Activated naive CD8-positive, alpha-beta T cell treated with anti-CD3 and anti-CD28 coated beads, Interleukin-2, amount 50 U/mL, for 24 hours (primary cell): ENCODE measurements at regions not wholly inside any gene's neighbourhood (a gene's known extent, or its start where the extent isn't known, plus 50 kb on each side); places are given as distances from the start of the nearest gene placed in this dataset.
"Not testable (repeated sequence)": the region's sequence is repeated elsewhere in the genome, so short reads cannot be mapped to it uniquely, and the experiment has no call there.

Source experiments
- ATAC-seq: fragments of 150-1000 bp; cut with Tn5 transposase; one replicate; pipeline ENCODE4 v1.10.0; 2021
- DNase-seq: peaks from one replicate; pipeline ENCODE4 v3.0.0; 2021
- H3K27ac Mint-ChIP-seq: one replicate; pipeline ENCODE4 v1.8.0; 2021; ENCODE audit warnings: mild to moderate bottlenecking, mixed read lengths
- H3K27me3 Mint-ChIP-seq: one replicate; pipeline ENCODE4 v1.8.0; 2021; ENCODE audit warnings: mixed read lengths
- H3K36me3 Mint-ChIP-seq: one replicate; pipeline ENCODE4 v1.8.0; 2021; ENCODE audit warnings: low read depth, mixed read lengths
- H3K4me1 Mint-ChIP-seq: one replicate; pipeline ENCODE4 v1.8.0; 2021; ENCODE audit warnings: mixed read lengths
- H3K4me3 Mint-ChIP-seq: one replicate; pipeline ENCODE4 v1.8.0; 2021; ENCODE audit warnings: mild to moderate bottlenecking, moderate library complexity, mixed read lengths
- H3K9me3 Mint-ChIP-seq: one replicate; pipeline ENCODE4 v1.8.0; 2021; ENCODE audit warnings: mixed read lengths

DNA sequence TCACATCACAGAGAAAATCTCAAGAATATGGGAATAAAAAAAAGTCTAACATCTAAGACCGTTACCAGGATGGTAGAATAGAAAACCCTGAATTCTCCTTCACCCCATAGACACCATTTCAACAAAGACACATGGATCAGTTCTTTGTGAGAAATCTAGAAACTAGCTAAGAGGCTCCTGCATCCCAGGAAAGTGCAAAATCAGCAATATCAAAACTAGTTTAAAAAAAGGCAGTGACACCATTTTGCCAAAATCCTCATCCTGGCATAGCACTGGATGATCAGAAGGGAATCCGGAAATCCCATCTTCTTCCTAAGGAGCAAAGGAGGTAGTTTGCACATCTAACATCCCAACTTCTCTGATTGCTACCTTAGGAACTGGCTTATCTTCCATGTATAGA, 88.9 kb upstream of the MAGEE2 start:
- ATAC-seq (no peak), DNase-seq (no peak)
- Mint-ChIP-seq H3K9me3 (no peaks in the 10 kb centered on the region), H3K4me1 (no peaks in the 10 kb centered on the region), H3K27ac (no peak overlapping the region), H3K36me3 (no peaks in the 10 kb centered on the region), H3K4me3 (no peak overlapping the region), H3K27me3 (no peaks in the 10 kb centered on the region)

DNA sequence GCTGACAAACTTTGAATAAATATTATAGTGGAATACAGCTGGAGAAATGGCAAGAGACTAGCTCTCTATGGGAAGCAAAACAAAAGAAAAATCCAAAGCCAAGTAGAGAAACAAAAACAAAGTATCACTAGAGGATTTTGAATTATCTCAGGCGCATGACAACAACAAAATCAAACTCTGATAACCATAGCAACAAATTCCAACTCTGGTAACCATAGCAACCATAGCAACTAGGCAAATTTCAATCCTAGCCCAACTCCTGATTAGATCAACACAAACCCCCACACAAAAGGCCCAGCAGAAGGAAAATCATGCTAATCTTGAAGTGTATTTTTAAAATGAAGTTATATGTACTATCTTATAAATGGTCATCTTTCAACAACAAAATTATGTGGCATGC, 98.4 kb upstream of the MAGEE2 start:
- no peaks in the 10 kb centered on the region for H3K36me3 Mint-ChIP-seq
- H3K9me3 Mint-ChIP-seq = no peaks in the 10 kb centered on the region
- no peak overlapping the region for H3K4me3 Mint-ChIP-seq
- H3K27me3 Mint-ChIP-seq = peaks cover 4% of the 10 kb centered on the region
- no peak overlapping the region for H3K27ac Mint-ChIP-seq
- ATAC-seq (no peak), DNase-seq (no peak)
- H3K4me1 Mint-ChIP-seq = no peaks in the 10 kb centered on the region

DNA sequence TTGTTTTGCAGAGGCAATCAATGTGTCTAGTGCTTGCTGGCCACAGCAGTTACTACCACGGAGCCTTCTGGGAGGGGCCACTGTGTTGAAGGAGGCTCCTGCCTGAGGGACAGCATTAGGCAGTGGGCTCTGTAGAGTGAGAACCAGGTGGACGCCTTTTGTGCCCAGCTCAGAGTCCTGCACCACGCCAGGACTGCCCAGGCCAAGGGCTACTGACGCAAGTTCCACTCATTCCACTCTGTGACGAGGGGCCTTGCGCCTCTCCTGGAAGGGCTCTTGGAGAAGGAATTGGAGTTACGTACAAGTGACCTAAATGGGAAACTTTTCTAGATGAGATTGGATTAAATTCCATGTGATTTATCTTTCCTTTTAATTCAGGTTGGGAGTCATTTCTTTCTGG, 102.8 kb upstream of the MAGEE2 start:
- no peaks in the 10 kb centered on the region for H3K9me3 Mint-ChIP-seq
- ATAC-seq (no peak), DNase-seq (no peak)
- no peak overlapping the region for H3K27ac Mint-ChIP-seq
- H3K36me3 Mint-ChIP-seq = no peaks in the 10 kb centered on the region
- H3K27me3 Mint-ChIP-seq = peaks cover 2% of the 10 kb centered on the region
- no peaks in the 10 kb centered on the region for H3K4me1 Mint-ChIP-seq
- no peak overlapping the region for H3K4me3 Mint-ChIP-seq

DNA sequence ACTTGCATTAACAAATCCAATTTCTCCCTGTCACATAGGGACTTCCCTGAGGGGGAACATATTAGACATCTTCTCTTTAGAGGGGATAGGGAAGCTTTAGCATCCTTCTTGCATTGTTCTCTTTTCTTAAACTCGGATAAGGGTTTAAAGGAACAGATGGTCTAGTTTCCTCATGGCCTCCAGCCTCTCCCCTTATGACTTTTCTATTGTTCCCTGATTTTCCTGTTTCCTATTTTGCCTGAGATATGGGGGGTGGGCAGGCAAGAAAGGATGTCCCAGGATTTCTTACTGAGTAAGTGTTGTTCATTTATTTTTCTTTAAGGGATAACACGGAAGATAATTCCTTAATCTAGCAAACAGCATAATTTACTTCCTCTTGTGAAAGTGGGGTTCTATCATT, 107.7 kb upstream of the MAGEE2 start:
- H3K9me3 Mint-ChIP-seq = no peaks in the 10 kb centered on the region
- ATAC-seq (no peak), DNase-seq (no peak)
- H3K4me3 Mint-ChIP-seq = no peak overlapping the region
- H3K27ac Mint-ChIP-seq = no peak overlapping the region
- H3K27me3 Mint-ChIP-seq = peaks cover 2% of the 10 kb centered on the region
- no peaks in the 10 kb centered on the region for H3K4me1 Mint-ChIP-seq
- no peaks in the 10 kb centered on the region for H3K36me3 Mint-ChIP-seq

DNA sequence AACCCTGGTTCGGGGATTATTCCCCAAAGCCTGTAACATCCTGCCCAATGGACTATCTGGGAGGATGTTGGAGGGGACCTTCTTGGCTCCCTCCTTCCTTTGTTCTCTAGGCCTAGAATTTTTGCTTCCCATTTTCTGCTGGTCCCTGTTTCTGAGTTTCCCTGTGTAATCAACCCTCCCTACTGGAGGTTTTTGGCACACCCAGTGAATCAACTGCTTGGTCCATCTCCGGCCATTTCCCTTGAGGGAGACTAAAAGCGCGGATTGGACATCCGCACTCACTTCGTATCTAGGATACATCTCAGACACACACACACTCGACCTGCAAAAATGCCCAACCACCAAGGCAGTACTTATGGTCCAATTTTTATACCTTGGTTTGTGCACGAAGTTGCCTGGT, 108.2 kb upstream of the MAGEE2 start:
- no peak for ATAC-seq
- Mint-ChIP-seq H3K36me3 (no peaks in the 10 kb centered on the region), H3K4me3 (no peak overlapping the region), H3K27me3 (peaks cover 2% of the 10 kb centered on the region), H3K4me1 (no peaks in the 10 kb centered on the region), H3K27ac (no peak overlapping the region), H3K9me3 (no peaks in the 10 kb centered on the region)
- DNase-seq = no peak

DNA sequence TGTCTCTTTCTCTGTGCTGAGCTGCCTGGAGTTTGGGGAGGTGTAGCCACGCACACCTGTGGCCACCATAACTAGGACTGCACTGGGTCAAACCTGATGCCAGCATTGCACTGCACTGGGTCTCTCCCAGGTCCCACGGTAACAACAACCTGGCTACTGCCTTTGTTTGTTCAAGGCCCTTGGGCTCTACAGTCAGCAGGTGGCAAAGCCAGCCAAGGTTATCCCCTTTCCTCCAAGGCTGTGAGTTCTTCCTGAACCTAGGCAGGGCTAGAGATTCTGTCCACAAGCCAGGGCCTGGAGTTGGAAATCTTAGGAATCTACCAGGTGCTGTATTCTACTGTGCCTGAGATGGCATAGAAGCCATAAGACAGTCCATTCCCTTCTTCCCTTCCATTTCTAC, 126.7 kb upstream of the MAGEE2 start:
- no peak overlapping the region for H3K27ac Mint-ChIP-seq
- no peaks in the 10 kb centered on the region for H3K4me1 Mint-ChIP-seq
- no peaks in the 10 kb centered on the region for H3K36me3 Mint-ChIP-seq
- no peaks in the 10 kb centered on the region for H3K27me3 Mint-ChIP-seq
- no peak for ATAC-seq
- H3K9me3 Mint-ChIP-seq = no peaks in the 10 kb centered on the region
- no peak for DNase-seq
- H3K4me3 Mint-ChIP-seq = no peak overlapping the region

DNA sequence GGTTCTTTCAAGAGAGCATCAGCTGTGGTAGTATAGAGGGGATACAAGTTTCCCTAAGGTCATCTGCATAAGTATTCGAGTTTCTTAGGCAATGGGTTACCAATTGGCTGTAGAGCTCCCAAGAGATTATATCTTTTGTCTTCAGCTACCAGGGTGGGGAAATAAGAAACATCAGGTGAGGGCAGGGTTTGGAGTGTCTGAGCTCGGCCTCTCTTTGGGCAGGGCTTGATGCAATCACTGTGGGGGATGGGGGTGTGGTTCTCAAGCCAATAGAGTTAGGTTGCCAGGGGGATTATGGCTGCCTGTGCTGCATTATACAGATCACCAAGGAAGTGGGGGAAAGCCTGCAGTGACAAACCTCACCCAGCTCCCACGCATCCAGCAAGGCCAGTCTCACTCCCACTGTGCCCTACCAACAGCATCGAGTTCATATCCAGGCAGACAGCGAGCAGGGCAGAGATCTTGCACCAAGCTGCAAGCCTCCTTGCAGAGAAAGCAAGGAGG, 172.1 kb upstream of the MAGEE2 start:
- H3K4me1 Mint-ChIP-seq = no peaks in the 10 kb centered on the region
- no peaks in the 10 kb centered on the region for H3K9me3 Mint-ChIP-seq
- H3K36me3 Mint-ChIP-seq = no peaks in the 10 kb centered on the region
- no peak overlapping the region for H3K4me3 Mint-ChIP-seq
- no peak overlapping the region for H3K27ac Mint-ChIP-seq
- peaks cover 2% of the 10 kb centered on the region for H3K27me3 Mint-ChIP-seq
- ATAC-seq (no peak), DNase-seq (no peak)

DNA sequence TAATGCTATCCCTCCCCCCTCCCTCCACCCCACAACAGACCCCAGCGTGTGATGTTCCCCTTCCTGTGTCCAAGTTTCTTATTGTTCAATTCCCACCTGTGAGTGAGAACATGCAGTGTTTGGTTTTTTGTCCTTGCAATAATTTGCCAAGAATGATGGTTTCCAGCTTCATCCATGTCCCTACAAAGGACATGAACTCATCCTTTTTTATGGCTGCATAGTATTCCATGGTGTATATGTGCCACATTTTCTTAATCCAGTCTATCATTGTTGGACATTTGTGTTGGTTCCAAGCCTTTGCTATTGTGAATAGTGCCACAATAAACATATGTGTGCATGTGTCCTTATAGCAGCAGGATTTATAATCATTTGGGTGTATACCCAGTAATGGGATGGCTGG, 176.3 kb upstream of the MAGEE2 start:
- DNase-seq, H3K9me3 Mint-ChIP-seq, H3K4me3 Mint-ChIP-seq, H3K4me1 Mint-ChIP-seq, H3K27ac Mint-ChIP-seq, H3K36me3 Mint-ChIP-seq, ATAC-seq, H3K27me3 Mint-ChIP-seq: not testable (repeated sequence)

DNA sequence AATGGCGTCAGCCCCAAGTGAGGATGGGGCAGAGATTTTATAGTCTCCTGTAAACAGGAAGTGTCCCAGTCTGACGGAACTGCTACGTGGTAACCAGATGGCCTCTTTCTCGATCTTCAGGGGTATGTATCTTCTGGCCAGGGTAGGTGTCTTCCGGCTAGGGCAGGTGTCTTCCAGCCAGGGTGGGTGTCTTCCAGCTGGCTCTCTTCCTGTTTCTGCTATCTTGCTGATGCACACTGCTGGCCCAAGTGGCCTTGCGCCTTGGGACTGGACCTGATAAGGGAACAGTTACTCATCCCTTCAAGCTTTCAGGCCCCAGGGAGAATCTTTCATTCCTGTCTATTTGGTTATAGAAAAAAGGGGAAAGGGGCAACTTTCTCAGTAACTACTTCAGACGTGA, 178.7 kb upstream of the MAGEE2 start:
- Mint-ChIP-seq H3K4me1 (no peaks in the 10 kb centered on the region), H3K9me3 (no peaks in the 10 kb centered on the region), H3K27me3 (no peaks in the 10 kb centered on the region), H3K36me3 (no peaks in the 10 kb centered on the region), H3K27ac (no peak overlapping the region), H3K4me3 (no peak overlapping the region)
- ATAC-seq (no peak), DNase-seq (no peak)

DNA sequence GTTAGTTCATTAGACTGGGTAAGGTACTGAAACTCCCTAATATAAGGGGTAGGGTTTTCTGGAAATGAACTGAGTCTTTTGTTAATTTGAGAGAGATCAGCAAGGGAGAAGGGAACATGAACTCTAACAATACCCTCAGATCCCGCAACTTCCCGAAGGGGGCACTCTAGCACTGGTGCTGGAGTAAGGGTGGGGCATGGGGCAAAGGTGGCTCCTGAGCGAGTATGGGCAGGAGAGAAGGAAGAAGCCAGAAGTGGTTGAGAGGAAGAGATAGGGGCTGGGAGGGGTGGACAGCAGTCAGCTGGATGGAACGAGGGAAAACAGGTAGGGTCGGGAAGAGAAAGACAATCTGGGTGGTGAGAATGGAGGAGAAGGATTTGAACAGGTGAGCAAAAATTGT, 183.2 kb upstream of the MAGEE2 start:
- no peaks in the 10 kb centered on the region for H3K4me1 Mint-ChIP-seq
- no peaks in the 10 kb centered on the region for H3K27me3 Mint-ChIP-seq
- no peak overlapping the region for H3K27ac Mint-ChIP-seq
- no peaks in the 10 kb centered on the region for H3K9me3 Mint-ChIP-seq
- no peaks in the 10 kb centered on the region for H3K36me3 Mint-ChIP-seq
- no peak overlapping the region for H3K4me3 Mint-ChIP-seq
- ATAC-seq (no peak), DNase-seq (peak; percentile 2)

DNA sequence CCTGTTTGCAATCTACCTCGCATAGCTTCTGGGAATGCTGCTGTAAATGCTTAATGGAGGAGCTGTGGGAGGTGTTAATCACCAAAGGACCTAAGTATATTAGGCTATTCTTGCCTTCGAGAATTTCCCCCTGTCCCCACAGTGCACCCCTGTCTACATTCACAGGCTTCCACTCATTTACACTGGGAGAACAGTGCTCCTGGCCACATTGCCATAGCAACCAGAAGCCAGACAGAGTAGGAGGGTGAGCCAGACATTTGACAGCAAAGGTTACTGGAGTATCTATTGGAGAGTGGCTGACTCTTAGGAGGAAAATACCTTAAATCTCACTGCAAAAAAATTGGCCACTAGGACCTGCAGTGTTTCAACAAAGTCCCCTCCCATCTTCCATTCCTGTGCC, 185.9 kb upstream of the PBDC1 start:
- Mint-ChIP-seq H3K9me3 (no peaks in the 10 kb centered on the region), H3K4me3 (no peak overlapping the region), H3K27me3 (no peaks in the 10 kb centered on the region), H3K27ac (no peak overlapping the region), H3K4me1 (no peaks in the 10 kb centered on the region), H3K36me3 (no peaks in the 10 kb centered on the region)
- ATAC-seq = no peak
- no peak for DNase-seq

DNA sequence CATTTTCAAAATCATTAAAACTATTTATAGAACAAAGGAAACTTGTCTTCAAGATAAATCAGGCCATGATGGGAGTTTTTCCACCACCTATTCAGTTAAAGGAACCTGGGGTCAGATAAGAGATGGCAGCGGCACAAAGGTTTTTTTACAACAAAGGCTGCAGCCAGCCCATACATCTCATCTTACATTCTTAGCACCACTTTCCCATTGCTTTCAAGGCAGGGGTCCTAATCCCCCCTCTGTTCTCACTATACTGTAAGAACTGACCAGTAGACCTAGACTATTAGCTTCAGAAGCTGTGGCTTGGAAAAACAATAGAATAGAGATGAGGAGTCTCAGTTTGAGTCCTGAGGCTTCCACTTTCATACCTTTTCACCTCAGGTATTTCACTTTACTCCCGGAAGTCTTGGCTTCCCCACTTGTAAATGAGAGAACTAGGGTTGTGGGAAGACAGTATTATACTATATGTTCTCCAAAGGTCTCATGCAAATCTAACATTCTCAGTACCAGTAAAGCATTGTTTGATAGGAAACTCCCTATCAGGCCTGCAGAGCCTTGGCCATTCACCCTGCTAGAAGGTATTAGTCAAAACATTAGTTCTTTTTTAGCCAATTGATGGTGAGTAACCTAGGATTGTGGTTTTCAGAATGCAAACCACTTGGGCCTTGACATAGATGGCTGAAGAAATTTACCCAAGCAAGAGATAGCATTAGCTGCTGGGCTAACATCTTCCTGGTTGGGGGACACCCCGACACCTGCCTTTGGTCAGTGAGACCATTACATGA, 182.9 kb upstream of the PBDC1 start:
- Mint-ChIP-seq H3K4me1 (no peaks in the 10 kb centered on the region), H3K27me3 (no peaks in the 10 kb centered on the region), H3K4me3 (no peak overlapping the region), H3K27ac (no peak overlapping the region), H3K9me3 (no peaks in the 10 kb centered on the region), H3K36me3 (no peaks in the 10 kb centered on the region)
- ATAC-seq = no peak
- no peak for DNase-seq

DNA sequence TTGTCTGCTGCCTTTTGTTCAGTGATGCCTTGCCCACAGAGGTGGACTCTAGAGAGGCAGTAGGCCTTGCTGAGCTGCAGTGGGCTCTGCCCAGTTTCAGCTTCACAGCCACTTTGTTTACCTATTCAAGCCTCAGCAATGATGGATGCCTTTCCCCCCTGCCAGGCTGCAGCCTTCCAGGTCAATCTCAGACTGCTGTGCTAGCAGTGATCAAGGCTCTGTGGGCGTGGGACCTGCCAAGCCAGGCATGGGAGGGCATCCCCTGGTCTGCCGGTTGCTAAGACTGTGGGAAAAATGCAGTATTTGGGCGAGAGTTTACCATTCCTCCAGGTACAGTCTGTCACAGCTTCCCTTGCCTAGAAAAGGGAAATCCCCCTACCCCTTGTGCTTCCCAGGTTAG, 175.2 kb upstream of the PBDC1 start:
- DNase-seq = no peak
- Mint-ChIP-seq H3K4me1 (no peaks in the 10 kb centered on the region), H3K27ac (no peak overlapping the region), H3K27me3 (no peaks in the 10 kb centered on the region), H3K9me3 (no peaks in the 10 kb centered on the region), H3K36me3 (no peaks in the 10 kb centered on the region), H3K4me3 (no peak overlapping the region)
- ATAC-seq = no peak

DNA sequence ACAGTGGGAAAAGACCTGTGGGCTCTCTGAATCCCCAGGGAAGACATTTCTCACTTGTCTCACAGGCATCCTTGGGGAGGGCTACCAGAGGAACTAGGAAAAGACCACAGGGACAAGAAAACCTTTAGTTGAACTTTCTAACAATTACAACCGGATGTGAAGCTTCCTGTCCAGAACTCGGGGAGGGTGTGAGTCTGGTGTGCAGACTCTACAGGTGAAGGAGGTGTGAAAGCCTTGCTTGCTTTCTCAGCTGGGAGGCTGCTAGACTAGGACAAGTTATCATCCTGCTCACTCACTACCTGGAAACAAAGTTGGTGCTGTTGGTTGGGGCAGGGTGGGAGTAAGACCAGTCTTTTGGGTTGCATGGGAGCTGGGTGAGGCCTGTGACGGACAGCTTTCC, 158.5 kb upstream of the PBDC1 start:
- Mint-ChIP-seq H3K9me3 (no peaks in the 10 kb centered on the region), H3K36me3 (no peaks in the 10 kb centered on the region), H3K27me3 (peaks cover 3% of the 10 kb centered on the region), H3K27ac (no peak overlapping the region), H3K4me3 (no peak overlapping the region), H3K4me1 (no peaks in the 10 kb centered on the region)
- DNase-seq (no peak), ATAC-seq (no peak)

DNA sequence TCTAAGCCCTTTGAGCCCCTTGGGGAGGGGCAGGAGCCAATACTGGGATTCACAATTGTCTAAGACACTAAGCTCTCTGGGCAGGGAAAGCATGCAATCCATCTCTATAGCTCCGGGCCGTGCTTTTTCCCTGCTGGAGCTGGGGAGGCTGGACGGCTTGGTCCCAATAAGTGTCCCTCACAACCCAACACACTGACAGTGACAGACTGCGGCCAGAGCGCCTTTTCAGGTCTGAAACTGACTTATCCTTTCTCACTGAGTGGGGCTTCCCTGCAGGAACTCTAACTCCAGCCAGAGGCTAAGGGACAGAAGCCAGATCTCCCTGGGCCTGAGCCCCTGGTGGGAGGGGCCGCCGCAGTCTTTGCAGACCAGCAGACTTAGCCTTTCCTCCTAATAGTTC, 146.6 kb upstream of the PBDC1 start:
- ATAC-seq (no peak), DNase-seq (no peak)
- Mint-ChIP-seq H3K9me3 (no peaks in the 10 kb centered on the region), H3K27me3 (no peaks in the 10 kb centered on the region), H3K27ac (no peak overlapping the region), H3K36me3 (no peaks in the 10 kb centered on the region), H3K4me1 (no peaks in the 10 kb centered on the region), H3K4me3 (no peak overlapping the region)

DNA sequence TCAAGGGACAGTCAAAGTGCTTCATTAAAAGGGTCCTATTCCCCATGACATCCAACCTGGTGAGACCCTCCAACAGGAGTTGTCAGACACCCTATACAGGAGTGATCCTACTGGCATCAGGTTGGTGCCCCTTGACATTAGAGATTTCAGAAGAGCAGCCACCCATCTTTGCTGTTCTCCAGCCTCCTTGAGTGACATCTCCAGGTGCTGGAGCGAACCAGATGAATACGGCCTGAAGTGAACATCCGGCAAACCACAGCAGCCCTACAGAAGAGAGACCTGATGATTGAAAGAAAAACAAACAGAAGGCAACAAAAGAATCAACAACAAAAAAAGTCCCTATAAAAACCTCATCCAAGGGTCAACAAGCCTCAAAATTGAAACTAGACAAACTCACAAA, 146.1 kb upstream of the PBDC1 start:
- DNase-seq = no peak
- Mint-ChIP-seq H3K36me3 (no peaks in the 10 kb centered on the region), H3K4me1 (no peaks in the 10 kb centered on the region), H3K4me3 (no peak overlapping the region), H3K9me3 (no peaks in the 10 kb centered on the region), H3K27me3 (no peaks in the 10 kb centered on the region), H3K27ac (no peak overlapping the region)
- no peak for ATAC-seq
